ENCODE measurements at regions not wholly inside any gene's neighbourhood (a gene's known extent, or its start where the extent isn't known, plus 50 kb on each side); places are given as distances from the start of the nearest gene placed in this dataset.

- in situ Hi-C loops (cut with MboI; ENCODE audit: low pct_ligation_motif_present in 1 of 4, low pct_unique_long_range_greater_than_20kb in 1 of 4, low sequenced_read_pairs in 3 of 4), result no loop called here
- no peaks in the 10 kb centered on the region for H3K4me1 ChIP-seq
- H3K27me3 ChIP-seq, result no peaks in the 10 kb centered on the region
- intact Hi-C loops (cut with DNase I; ENCODE audit: low total_unique reads), result no loop called here
- no peak overlapping the region for H3K4me3 ChIP-seq
- H3K36me3 ChIP-seq, result no peaks in the 10 kb centered on the region
- no peak for DNase-seq
- H3K27ac ChIP-seq, result no peak overlapping the region
- no peaks in the 10 kb centered on the region for H3K9me3 ChIP-seq
- no peak for TF ChIP-seq POLR2A (IDR thresholded peaks at IDR 0.05)
- TF ChIP-seq POLR2AphosphoS5 (IDR thresholded peaks at IDR 0.05), result no peak
- TF ChIP-seq EP300 (IDR thresholded peaks at IDR 0.05; ENCODE audit: low read depth), result no peak
- TF ChIP-seq, protein P1, sequence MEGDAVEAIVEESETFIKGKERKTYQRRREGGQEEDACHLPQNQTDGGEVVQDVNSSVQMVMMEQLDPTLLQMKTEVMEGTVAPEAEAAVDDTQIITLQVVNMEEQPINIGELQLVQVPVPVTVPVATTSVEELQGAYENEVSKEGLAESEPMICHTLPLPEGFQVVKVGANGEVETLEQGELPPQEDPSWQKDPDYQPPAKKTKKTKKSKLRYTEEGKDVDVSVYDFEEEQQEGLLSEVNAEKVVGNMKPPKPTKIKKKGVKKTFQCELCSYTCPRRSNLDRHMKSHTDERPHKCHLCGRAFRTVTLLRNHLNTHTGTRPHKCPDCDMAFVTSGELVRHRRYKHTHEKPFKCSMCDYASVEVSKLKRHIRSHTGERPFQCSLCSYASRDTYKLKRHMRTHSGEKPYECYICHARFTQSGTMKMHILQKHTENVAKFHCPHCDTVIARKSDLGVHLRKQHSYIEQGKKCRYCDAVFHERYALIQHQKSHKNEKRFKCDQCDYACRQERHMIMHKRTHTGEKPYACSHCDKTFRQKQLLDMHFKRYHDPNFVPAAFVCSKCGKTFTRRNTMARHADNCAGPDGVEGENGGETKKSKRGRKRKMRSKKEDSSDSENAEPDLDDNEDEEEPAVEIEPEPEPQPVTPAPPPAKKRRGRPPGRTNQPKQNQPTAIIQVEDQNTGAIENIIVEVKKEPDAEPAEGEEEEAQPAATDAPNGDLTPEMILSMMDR (IDR thresholded peaks at IDR 0.05), result no peak
These were observed 732.8 kb downstream of the POM121L12 start for GRCh38 chr7:53768186-53768585.

DNA sequence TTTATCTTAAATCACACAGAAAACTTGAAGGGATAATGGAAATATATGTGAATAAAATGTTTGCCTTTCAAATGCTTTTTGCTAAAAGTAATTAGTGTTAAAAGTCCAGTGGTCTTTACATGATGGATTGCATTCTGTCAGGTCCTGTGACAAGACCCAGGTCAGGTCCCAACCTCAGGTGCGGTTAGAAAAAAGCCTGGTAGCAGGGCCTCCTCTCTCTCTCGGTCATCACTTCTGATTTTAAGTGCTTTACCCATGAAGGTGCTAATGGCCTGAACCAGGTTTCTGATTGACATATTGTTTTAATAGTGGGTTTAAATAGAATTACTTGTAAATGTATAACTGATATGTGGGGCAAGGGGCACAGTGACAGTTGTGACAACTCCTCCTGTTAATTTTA lies 736.3 kb downstream of the POM121L12 start:
- TF ChIP-seq POLR2A (IDR thresholded peaks at IDR 0.05) (no peak), EP300 (IDR thresholded peaks at IDR 0.05; ENCODE audit: low read depth) (no peak), POLR2AphosphoS5 (IDR thresholded peaks at IDR 0.05) (no peak)
- TF ChIP-seq, protein P1 (IDR thresholded peaks at IDR 0.05), result no peak
- no peak for DNase-seq
- H3K36me3 ChIP-seq, result no peaks in the 10 kb centered on the region
- in situ Hi-C loops (cut with MboI; ENCODE audit: low pct_ligation_motif_present in 1 of 4, low pct_unique_long_range_greater_than_20kb in 1 of 4, low sequenced_read_pairs in 3 of 4) (no loop called here), intact Hi-C loops (cut with DNase I; ENCODE audit: low total_unique reads) (no loop called here)
- no peaks in the 10 kb centered on the region for H3K27me3 ChIP-seq
- no peak overlapping the region for H3K4me3 ChIP-seq
- no peak overlapping the region for H3K27ac ChIP-seq
- no peaks in the 10 kb centered on the region for H3K9me3 ChIP-seq
- H3K4me1 ChIP-seq, result no peaks in the 10 kb centered on the region
- WGBS, 2 donors (ENCODE audit: low coverage in 1 of 2), result 81% methylated on average over 2 of the region's 2 CpGs; no CpG with 5 or more reads in 1 of the 2 donors

GRCh38 chr7:53776323-53776722 lies 740.9 kb downstream of the POM121L12 start:
- Histone ChIP-seq H3K4me3 (no peak overlapping the region), H3K27me3 (no peaks in the 10 kb centered on the region), H3K4me1 (no peaks in the 10 kb centered on the region), H3K9me3 (no peaks in the 10 kb centered on the region), H3K27ac (no peak overlapping the region), H3K36me3 (no peaks in the 10 kb centered on the region)
- 13% methylated on average over 1 of the region's 1 CpG; no CpG with 5 or more reads in 1 of the 2 donors for WGBS, 2 donors (ENCODE audit: low coverage in 1 of 2)
- DNase-seq, result no peak
- in situ Hi-C loops (cut with MboI; ENCODE audit: low pct_ligation_motif_present in 1 of 4, low pct_unique_long_range_greater_than_20kb in 1 of 4, low sequenced_read_pairs in 3 of 4) (no loop called here), intact Hi-C loops (cut with DNase I; ENCODE audit: low total_unique reads) (no loop called here)
- TF ChIP-seq POLR2AphosphoS5 (IDR thresholded peaks at IDR 0.05) (no peak), EP300 (IDR thresholded peaks at IDR 0.05; ENCODE audit: low read depth) (no peak), POLR2A (IDR thresholded peaks at IDR 0.05) (no peak)
- TF ChIP-seq, protein P1 (IDR thresholded peaks at IDR 0.05), result no peak

DNA sequence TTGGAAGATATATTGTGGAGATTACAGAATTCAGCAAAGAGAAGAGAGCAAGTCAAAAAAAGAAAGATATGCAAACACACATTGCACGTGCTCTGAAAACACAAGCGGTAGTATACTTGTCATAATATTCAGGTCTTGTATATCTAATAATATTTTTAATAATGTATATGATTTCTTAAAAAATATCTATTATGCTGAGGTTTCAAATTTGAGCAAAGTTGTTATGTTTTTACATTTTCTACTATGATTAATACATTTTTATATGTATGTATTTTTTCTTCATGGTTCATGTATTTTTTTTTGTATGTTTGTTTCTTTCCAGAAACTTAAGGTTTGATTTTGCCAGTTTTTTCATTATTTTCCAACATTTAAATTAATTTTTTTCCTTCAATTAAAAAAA lies 752.4 kb upstream of the VSTM2A start:
- no peaks in the 10 kb centered on the region for H3K27me3 ChIP-seq
- H3K9me3 ChIP-seq, result no peaks in the 10 kb centered on the region
- WGBS, 2 donors (ENCODE audit: low coverage in 1 of 2), result 83 to 89% methylated on average over 2 of the region's 2 CpGs
- no peaks in the 10 kb centered on the region for H3K4me1 ChIP-seq
- H3K27ac ChIP-seq, result no peak overlapping the region
- intact Hi-C loops (cut with DNase I; ENCODE audit: low total_unique reads), result loop anchor here (5.0 kb wide), 1 partner anchor 1673 kb away; no protein-coding TSS in a partner anchor
- in situ Hi-C loops (cut with MboI; ENCODE audit: low pct_ligation_motif_present in 1 of 4, low pct_unique_long_range_greater_than_20kb in 1 of 4, low sequenced_read_pairs in 3 of 4), result no loop called here
- H3K36me3 ChIP-seq, result no peaks in the 10 kb centered on the region
- DNase-seq, result no peak
- TF ChIP-seq EP300 (IDR thresholded peaks at IDR 0.05; ENCODE audit: low read depth), result no peak
- TF ChIP-seq, protein P1 (IDR thresholded peaks at IDR 0.05), result no peak
- TF ChIP-seq POLR2A (IDR thresholded peaks at IDR 0.05), result no peak
- no peak for TF ChIP-seq POLR2AphosphoS5 (IDR thresholded peaks at IDR 0.05)
- no peak overlapping the region for H3K4me3 ChIP-seq
